ENCODE measurements at regions not wholly inside any gene's neighbourhood (a gene's known extent, or its start where the extent isn't known, plus 50 kb on each side); places are given as distances from the start of the nearest gene placed in this dataset.

GRCh38 chr2:207469943-207470729 is 59.6 kb upstream of the CREB1 start:
- Histone ChIP-seq H2BK120ac (ENCODE audit: insufficient read depth, low read length, poor library complexity) (no peak overlapping the region), H3K18ac (ENCODE audit: low read length) (no peak overlapping the region), H2BK12ac (ENCODE audit: low read length) (no peak overlapping the region), H3K4me2 (ENCODE audit: low read length) (no peak overlapping the region), H3K27me3 (ENCODE audit: insufficient read depth, low read length) (no peaks in the 10 kb centered on the region), H4K8ac (ENCODE audit: low read depth, low read length) (no peak overlapping the region), H4K91ac (ENCODE audit: low read depth, low read length) (no peak overlapping the region), H2AK5ac (ENCODE audit: low read length) (no peak overlapping the region), H3K9ac (ENCODE audit: low read length) (no peak overlapping the region), H3K23ac (ENCODE audit: low read length) (no peak overlapping the region), H2AFZ (ENCODE audit: insufficient read depth, low read length, poor library complexity) (no peak overlapping the region), H3K4me3 (ENCODE audit: low read depth, low read length) (no peak overlapping the region), H3K4ac (ENCODE audit: low read depth, low read length) (no peak overlapping the region), H3K14ac (ENCODE audit: low read length) (no peak overlapping the region), H3K79me1 (ENCODE audit: low read length) (no peaks in the 10 kb centered on the region), H3K79me2 (ENCODE audit: control insufficient read depth, insufficient read depth, low read length, poor library complexity) (no peaks in the 10 kb centered on the region), H4K12ac (ENCODE audit: low read depth, low read length) (no peak overlapping the region), H3K36me3 (ENCODE audit: control insufficient read depth in 1 of 2, insufficient read depth in 2 of 2, low read length in 2 of 2) (no peaks in the 10 kb centered on the region), H3K9me3 (ENCODE audit: insufficient read depth, low read depth, low read length) (no peaks in the 10 kb centered on the region), H3K4me1 (ENCODE audit: control insufficient read depth in 1 of 2, insufficient read depth in 2 of 2, low read length in 2 of 2) (no peaks in the 10 kb centered on the region), H3K27ac (ENCODE audit: low read depth, low read length) (no peak overlapping the region), H2BK5ac (ENCODE audit: low read depth, low read length, poor library complexity) (no peak overlapping the region)
- no CpG with 5 or more reads among the region's 2 CpGs for WGBS (ENCODE audit: extremely low coverage, insufficient coverage, insufficient read length)
- no peak for DNase-seq

- no peaks in the 10 kb centered on the region for H3K9me3 ChIP-seq (ENCODE audit: insufficient read depth, low read depth, low read length)
- H3K27me3 ChIP-seq (ENCODE audit: insufficient read depth, low read length), result no peaks in the 10 kb centered on the region
- H3K36me3 ChIP-seq (ENCODE audit: control insufficient read depth in 1 of 2, insufficient read depth in 2 of 2, low read length in 2 of 2), result no peaks in the 10 kb centered on the region
- no peak overlapping the region for H3K4me3 ChIP-seq (ENCODE audit: low read depth, low read length)
- no peak overlapping the region for H2BK120ac ChIP-seq (ENCODE audit: insufficient read depth, low read length, poor library complexity)
- H3K4ac ChIP-seq (ENCODE audit: low read depth, low read length), result no peak overlapping the region
- no peak overlapping the region for H2AK5ac ChIP-seq (ENCODE audit: low read length)
- no peak overlapping the region for H2BK12ac ChIP-seq (ENCODE audit: low read length)
- no peak overlapping the region for H3K9ac ChIP-seq (ENCODE audit: low read length)
- H3K4me2 ChIP-seq (ENCODE audit: low read length), result no peak overlapping the region
- H3K23ac ChIP-seq (ENCODE audit: low read length), result no peak overlapping the region
- H3K79me2 ChIP-seq (ENCODE audit: control insufficient read depth, insufficient read depth, low read length, poor library complexity), result no peaks in the 10 kb centered on the region
- H3K14ac ChIP-seq (ENCODE audit: low read length), result no peak overlapping the region
- no peak overlapping the region for H4K8ac ChIP-seq (ENCODE audit: low read depth, low read length)
- no peak overlapping the region for H3K18ac ChIP-seq (ENCODE audit: low read length)
- H2AFZ ChIP-seq (ENCODE audit: insufficient read depth, low read length, poor library complexity), result no peak overlapping the region
- no peak overlapping the region for H4K91ac ChIP-seq (ENCODE audit: low read depth, low read length)
- WGBS (ENCODE audit: extremely low coverage, insufficient coverage, insufficient read length), result no CpG with 5 or more reads among the region's 4 CpGs
- no peak overlapping the region for H3K27ac ChIP-seq (ENCODE audit: low read depth, low read length)
- H4K12ac ChIP-seq (ENCODE audit: low read depth, low read length), result no peak overlapping the region
- DNase-seq, result no peak
- no peaks in the 10 kb centered on the region for H3K4me1 ChIP-seq (ENCODE audit: control insufficient read depth in 1 of 2, insufficient read depth in 2 of 2, low read length in 2 of 2)
- H2BK5ac ChIP-seq (ENCODE audit: low read depth, low read length, poor library complexity), result no peak overlapping the region
- H3K79me1 ChIP-seq (ENCODE audit: low read length), result no peaks in the 10 kb centered on the region
Observed at GRCh38 chr2:207471261-207471660, 58.5 kb upstream of the CREB1 start.

GRCh38 chr2:207472343-207473048 is 57.3 kb upstream of the CREB1 start:
- Histone ChIP-seq H2AFZ (ENCODE audit: insufficient read depth, low read length, poor library complexity) (no peak overlapping the region), H3K4me2 (ENCODE audit: low read length) (no peak overlapping the region), H3K27ac (ENCODE audit: low read depth, low read length) (no peak overlapping the region), H4K91ac (ENCODE audit: low read depth, low read length) (no peak overlapping the region), H4K12ac (ENCODE audit: low read depth, low read length) (no peak overlapping the region), H3K27me3 (ENCODE audit: insufficient read depth, low read length) (no peaks in the 10 kb centered on the region), H3K79me2 (ENCODE audit: control insufficient read depth, insufficient read depth, low read length, poor library complexity) (no peaks in the 10 kb centered on the region), H4K8ac (ENCODE audit: low read depth, low read length) (no peak overlapping the region), H2BK120ac (ENCODE audit: insufficient read depth, low read length, poor library complexity) (no peak overlapping the region), H3K9ac (ENCODE audit: low read length) (no peak overlapping the region), H3K79me1 (ENCODE audit: low read length) (no peaks in the 10 kb centered on the region), H3K4me3 (ENCODE audit: low read depth, low read length) (no peak overlapping the region), H3K4ac (ENCODE audit: low read depth, low read length) (no peak overlapping the region), H3K4me1 (ENCODE audit: control insufficient read depth in 1 of 2, insufficient read depth in 2 of 2, low read length in 2 of 2) (no peaks in the 10 kb centered on the region), H3K36me3 (ENCODE audit: control insufficient read depth in 1 of 2, insufficient read depth in 2 of 2, low read length in 2 of 2) (no peaks in the 10 kb centered on the region), H2BK12ac (ENCODE audit: low read length) (no peak overlapping the region), H3K23ac (ENCODE audit: low read length) (no peak overlapping the region), H2AK5ac (ENCODE audit: low read length) (no peak overlapping the region), H3K9me3 (ENCODE audit: insufficient read depth, low read depth, low read length) (no peaks in the 10 kb centered on the region), H3K18ac (ENCODE audit: low read length) (no peak overlapping the region), H3K14ac (ENCODE audit: low read length) (no peak overlapping the region), H2BK5ac (ENCODE audit: low read depth, low read length, poor library complexity) (no peak overlapping the region)
- no CpG with 5 or more reads among the region's 11 CpGs for WGBS (ENCODE audit: extremely low coverage, insufficient coverage, insufficient read length)
- DNase-seq, result no peak

- H3K9me3 ChIP-seq (ENCODE audit: insufficient read depth, low read depth, low read length), result no peaks in the 10 kb centered on the region
- H3K9ac ChIP-seq (ENCODE audit: low read length), result no peak overlapping the region
- no peaks in the 10 kb centered on the region for H3K36me3 ChIP-seq (ENCODE audit: control insufficient read depth in 1 of 2, insufficient read depth in 2 of 2, low read length in 2 of 2)
- no peaks in the 10 kb centered on the region for H3K4me1 ChIP-seq (ENCODE audit: control insufficient read depth in 1 of 2, insufficient read depth in 2 of 2, low read length in 2 of 2)
- H3K4ac ChIP-seq (ENCODE audit: low read depth, low read length), result no peak overlapping the region
- H2BK12ac ChIP-seq (ENCODE audit: low read length), result no peak overlapping the region
- H3K18ac ChIP-seq (ENCODE audit: low read length), result no peak overlapping the region
- no peak overlapping the region for H3K4me3 ChIP-seq (ENCODE audit: low read depth, low read length)
- no peak overlapping the region for H2AFZ ChIP-seq (ENCODE audit: insufficient read depth, low read length, poor library complexity)
- no CpG with 5 or more reads among the region's 9 CpGs for WGBS (ENCODE audit: extremely low coverage, insufficient coverage, insufficient read length)
- no peak overlapping the region for H4K91ac ChIP-seq (ENCODE audit: low read depth, low read length)
- H3K27me3 ChIP-seq (ENCODE audit: insufficient read depth, low read length), result no peaks in the 10 kb centered on the region
- H3K79me1 ChIP-seq (ENCODE audit: low read length), result no peaks in the 10 kb centered on the region
- H3K79me2 ChIP-seq (ENCODE audit: control insufficient read depth, insufficient read depth, low read length, poor library complexity), result no peaks in the 10 kb centered on the region
- H2BK5ac ChIP-seq (ENCODE audit: low read depth, low read length, poor library complexity), result no peak overlapping the region
- H2AK5ac ChIP-seq (ENCODE audit: low read length), result no peak overlapping the region
- H3K4me2 ChIP-seq (ENCODE audit: low read length), result no peak overlapping the region
- H3K27ac ChIP-seq (ENCODE audit: low read depth, low read length), result no peak overlapping the region
- H4K8ac ChIP-seq (ENCODE audit: low read depth, low read length), result no peak overlapping the region
- DNase-seq, result peak in 1 of 2 donors; percentile 20
- no peak overlapping the region for H4K12ac ChIP-seq (ENCODE audit: low read depth, low read length)
- H3K14ac ChIP-seq (ENCODE audit: low read length), result no peak overlapping the region
- H2BK120ac ChIP-seq (ENCODE audit: insufficient read depth, low read length, poor library complexity), result no peak overlapping the region
- H3K23ac ChIP-seq (ENCODE audit: low read length), result no peak overlapping the region
Observed at GRCh38 chr2:207473049-207473930, 56.5 kb upstream of the CREB1 start.

Measured in trophoblast cell (in vitro differentiated cells and primary cell).